IMR-90 (cell line): ENCODE measurements at regions not wholly inside any gene's neighbourhood (a gene's known extent, or its start where the extent isn't known, plus 50 kb on each side); places are given as distances from the start of the nearest gene placed in this dataset.

Source experiments
- ATAC-seq: fragments of 200-7000 bp; cut with Tn5 transposase; 2 replicates; pipeline ENCODE4 v1.9.1; 2020; ENCODE audit warnings: low read depth, mild to moderate bottlenecking, moderate library complexity
- BruUV-seq: library from RNA; stranded (reverse); fragments of 400-500 nt; replicated peaks from 2 replicates; lab custom pipeline; 2021; lab: Mats Ljungman, UMichigan
- CTCF ChIA-PET: fragments of 300-600 bp; formaldehyde crosslinking; extraction: SDS; loops from one replicate; lab custom pipeline; 2021; ENCODE audit warnings: antibody characterized with exemption; lab: Yijun Ruan, JAX
- POLR2A ChIA-PET: fragments of 300-600 bp; sonication (Branson Sonifier 250); formaldehyde crosslinking; loops from one replicate; lab custom pipeline; 2022; ENCODE audit warnings: antibody characterized with exemption; ENCODE audit not compliant: unreplicated experiment; lab: Charles Lee
- DNase-seq: peaks from one replicate; pipeline ENCODE4 v3.0.0; 2013
- H2AFZ ChIP-seq: replicated peaks from 2 replicates; pipeline ENCODE3; 2013; ENCODE audit warnings: low read length, mild to moderate bottlenecking; ENCODE audit not compliant: poor library complexity
- H2AK5ac ChIP-seq: 2 replicates; pipeline ENCODE4 v1.6.1; 2013; ENCODE audit warnings: low read depth, low read length, inconsistent platforms
- H2AK9ac ChIP-seq: replicated peaks from 2 replicates; pipeline ENCODE3; 2013; ENCODE audit warnings: mild to moderate bottlenecking, low read depth, low read length, moderate library complexity; ENCODE audit not compliant: poor library complexity
- H2BK120ac ChIP-seq: 2 replicates; pipeline ENCODE4 v1.6.1; 2013; ENCODE audit warnings: low read depth, low read length, inconsistent platforms
- H2BK15ac ChIP-seq: 3 replicates; pipeline ENCODE4 v1.6.1; 2013; ENCODE audit warnings: low read depth, low read length, inconsistent platforms
- H2BK20ac ChIP-seq: 2 replicates; pipeline ENCODE4 v1.6.1; 2013; ENCODE audit warnings: low read depth, mild to moderate bottlenecking, inconsistent platforms, low read length, moderate library complexity
- H2BK5ac ChIP-seq: 2 replicates; pipeline ENCODE4 v1.6.1; 2013; ENCODE audit warnings: mild to moderate bottlenecking, low read depth, low read length, inconsistent platforms; ENCODE audit not compliant: poor library complexity, severe bottlenecking
- H3K14ac ChIP-seq: replicated peaks from 2 replicates; pipeline ENCODE4 v1.6.1; 2013; ENCODE audit warnings: low read depth, low read length, inconsistent platforms
- H3K18ac ChIP-seq: 2 replicates; pipeline ENCODE4 v1.6.1; 2013; ENCODE audit warnings: low read depth, low read length, control low read depth
- H3K23ac ChIP-seq: 2 replicates; pipeline ENCODE4 v1.6.1; 2013; ENCODE audit warnings: low read depth, low read length, inconsistent platforms
- H3K27ac ChIP-seq: 2 replicates; pipeline ENCODE4 v1.5.1; 2013; ENCODE audit warnings: mild to moderate bottlenecking, control low read depth, low read length; ENCODE audit not compliant: insufficient read depth
- H3K27me3 ChIP-seq: 2 replicates; pipeline ENCODE4 v1.6.1; 2013; ENCODE audit warnings: low read length; ENCODE audit not compliant: control insufficient read depth, insufficient read depth
- H3K36me3 ChIP-seq: 2 replicates; pipeline ENCODE4 v1.6.1; 2013; ENCODE audit warnings: low read length, mixed read lengths; ENCODE audit not compliant: control insufficient read depth, insufficient read depth
- H3K4ac ChIP-seq: 2 replicates; pipeline ENCODE4 v1.6.1; 2013; ENCODE audit warnings: low read depth, low read length, inconsistent platforms
- H3K4me1 ChIP-seq: 2 replicates; pipeline ENCODE4 v1.6.1; 2013; ENCODE audit warnings: low read length, mixed read lengths; ENCODE audit not compliant: control insufficient read depth, insufficient read depth
- H3K4me2 ChIP-seq: 2 replicates; pipeline ENCODE4 v1.6.1; 2013; ENCODE audit warnings: low read depth, mild to moderate bottlenecking, control low read depth, low read length, moderate library complexity
- H3K4me3 ChIP-seq: 2 replicates; pipeline ENCODE4 v1.5.1; 2013; ENCODE audit warnings: low read depth, mild to moderate bottlenecking, control low read depth, low read length, moderate library complexity; ENCODE audit not compliant: insufficient read depth
- H3K56ac ChIP-seq: 2 replicates; pipeline ENCODE4 v1.6.1; 2013; ENCODE audit warnings: low read length, inconsistent platforms; ENCODE audit not compliant: insufficient read depth; ENCODE audit errors: extremely low read depth
- H3K79me1 ChIP-seq, 2 experiments: 2 replicates each; pipeline ENCODE4 v1.6.1; 2013; ENCODE audit warnings: low read length in 2 of 2, inconsistent platforms in 1 of 2, low read depth in 1 of 2
- H3K9ac ChIP-seq: 2 replicates; pipeline ENCODE4 v1.6.1; 2013; ENCODE audit warnings: low read depth, low read length, control low read depth
- H3K9me1 ChIP-seq: 2 replicates; pipeline ENCODE4 v1.6.1; 2013; ENCODE audit warnings: low read length, inconsistent platforms; ENCODE audit not compliant: insufficient read depth
- H3K9me3 ChIP-seq: 2 replicates; pipeline ENCODE4 v1.6.1; 2013; ENCODE audit warnings: low read length; ENCODE audit not compliant: control insufficient read depth, insufficient read depth
- H4K20me1 ChIP-seq: 2 replicates; pipeline ENCODE4 v1.6.1; 2013; ENCODE audit warnings: low read length, inconsistent platforms; ENCODE audit not compliant: insufficient read depth
- H4K5ac ChIP-seq: 2 replicates; pipeline ENCODE4 v1.6.1; 2013; ENCODE audit warnings: mild to moderate bottlenecking, low read depth, low read length, control low read depth
- H4K8ac ChIP-seq, 2 experiments: 2 replicates each; pipeline ENCODE4 v1.6.1; 2013; ENCODE audit warnings: low read depth in 2 of 2, low read length in 2 of 2, control low read depth in 1 of 2, inconsistent platforms in 1 of 2
- H4K91ac ChIP-seq: 2 replicates; pipeline ENCODE4 v1.6.1; 2013; ENCODE audit warnings: low read depth, low read length, inconsistent platforms; ENCODE audit not compliant: insufficient read depth
- CHD1 ChIP-seq: IDR thresholded peaks from 2 replicates; pipeline ENCODE4 v1.6.1; 2012; ENCODE audit warnings: low read depth, low read length, improper control_type of control experiment
- CTCF ChIP-seq: conservative IDR thresholded peaks from 2 replicates; pipeline ENCODE4 v1.5.1; 2012; ENCODE audit warnings: mild to moderate bottlenecking, low read depth, low read length, improper control_type of control experiment
- USF2 ChIP-seq: fragments of 150-350 bp; IDR thresholded peaks from 2 replicates; pipeline ENCODE4 v1.6.1; 2017; ENCODE audit warnings: mild to moderate bottlenecking, antibody characterized with exemption, low read length, low read depth
- WGBS, 2 experiments: methylation state at CpG; one replicate each; pipeline versions ENCODE4 v1.1.5 to v1.1.7; 2013; ENCODE audit warnings: missing lambda C conversion rate in 2 of 2; ENCODE audit not compliant: insufficient read length in 1 of 2; ENCODE audit errors: extremely low coverage in 2 of 2; 5-methylcytosine and 5-hydroxymethylcytosine counted together
- dilution Hi-C: fragments of 300-500 bp; cut with HindIII; formaldehyde crosslinking; loops from one replicate; pipeline ENCODE4 v1.14.3; 2018; ENCODE audit warnings: low sequenced_read_pairs; ENCODE audit not compliant: unreplicated experiment
- in situ Hi-C: fragments of 300-500 bp; cut with MboI; formaldehyde crosslinking; loops from 3 replicates; pipeline ENCODE4 v1.14.3; 2019; ENCODE audit warnings: low sequenced_read_pairs, inconsistent platforms, mixed read lengths
- intact Hi-C: fragments of 100-400 bp; cut with micrococcal nuclease; formaldehyde crosslinking; loops from 2 replicates; pipeline ENCODE4 v1.10.0; 2022

GRCh38 chr1:199010933-199011332 lies 372.1 kb downstream of the PTPRC start:
- 33% methylated on average over 1 of the region's 2 CpGs; no CpG with 5 or more reads in 1 of the 2 experiments for WGBS, 2 experiments
- intact Hi-C loops: no loop called here

More at GRCh38 chr1:199010933-199011332, 372.1 kb downstream of the PTPRC start:
- Histone ChIP-seq H3K9ac (no peak overlapping the region), H2AK9ac (no peak overlapping the region), H4K20me1 (no peaks in the 10 kb centered on the region), H3K4me1 (no peaks in the 10 kb centered on the region), H3K9me3 (no peaks in the 10 kb centered on the region), H2BK120ac (0 out of 2 replicates have a peak overlapping the region, but pooled peaks have one; percentile 20), H2AK5ac (no peak overlapping the region), H4K5ac (no peak overlapping the region), H2BK15ac (no peak overlapping the region), H3K4me3 (no peak overlapping the region), H3K27ac (0 out of 2 replicates have a peak overlapping the region, but pooled peaks have one; percentile 23), H3K79me1 (no peaks in the 10 kb centered on the region), H3K18ac (peak overlapping the region; percentile 4; the same call in 1 of the 2 replicates), H3K23ac (no peak overlapping the region), H3K27me3 (no peaks in the 10 kb centered on the region), H2BK5ac (peak overlapping the region; percentile 84), H2AFZ (no peak overlapping the region), H3K56ac (no peak overlapping the region), H2BK20ac (peak overlapping the region; percentile 59; the same call in 1 of the 2 replicates), H3K14ac (0 out of 2 replicates have a peak overlapping the region, but pooled peaks have one; percentile 41), H3K9me1 (no peaks in the 10 kb centered on the region), H4K8ac (peak overlapping the region in 1 of 2 experiments; percentile 3; a peak in 2 of 4 replicates), H3K36me3 (no peaks in the 10 kb centered on the region), H3K4me2 (no peak overlapping the region), H4K91ac (no peak overlapping the region), H3K4ac (peak overlapping the region; percentile 33; the same call in 1 of the 2 replicates)
- dilution Hi-C loops (no loop called here), in situ Hi-C loops (no loop called here)
- ATAC-seq (peak; percentile 99), DNase-seq (peak; percentile 75)
- BruUV-seq: no TSS peak
- ChIA-PET POLR2A (interaction anchor here (0.6 kb wide), 1 partner anchor 181 kb away, joined by 3 read pairs; no protein-coding TSS in a partner anchor), CTCF (no interaction called here)
- TF ChIP-seq CHD1 (no peak), CTCF (no peak), USF2 (no peak)
